ENCODE measurements at regions not wholly inside any gene's neighbourhood (a gene's known extent, or its start where the extent isn't known, plus 50 kb on each side); places are given as distances from the start of the nearest gene placed in this dataset.

DNA sequence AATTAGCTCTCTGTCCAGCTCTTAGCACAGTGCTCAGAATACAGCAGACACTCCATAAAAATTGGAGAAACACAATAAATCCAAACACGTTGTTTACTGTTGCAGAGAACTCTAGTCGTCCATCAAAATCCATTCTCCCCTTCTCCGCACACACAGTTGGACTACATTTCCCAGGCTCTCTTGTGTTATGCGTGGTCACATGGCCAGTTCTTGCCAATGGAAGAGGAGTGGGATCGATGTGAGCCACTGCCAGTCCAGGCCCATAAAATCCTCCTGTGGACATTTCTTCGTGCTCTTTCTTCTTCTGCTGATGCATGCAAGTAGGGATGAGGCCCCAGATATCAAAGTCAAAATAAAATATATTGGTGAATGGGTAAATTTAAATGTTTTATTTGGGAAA lies 114.3 kb upstream of the FMN2 start:
- intact Hi-C loops (cut with DNase I), result no loop called here
- no peak for ATAC-seq
- H3K27ac ChIP-seq, result no peak overlapping the region
- H3K9me3 ChIP-seq, result peaks cover 4% of the 10 kb centered on the region
- WGBS, 3 donors, result 83 to 85% (median 84%) methylated on average over 6 of the region's 6 CpGs
- no peak for DNase-seq
- TF ChIP-seq, protein P1, sequence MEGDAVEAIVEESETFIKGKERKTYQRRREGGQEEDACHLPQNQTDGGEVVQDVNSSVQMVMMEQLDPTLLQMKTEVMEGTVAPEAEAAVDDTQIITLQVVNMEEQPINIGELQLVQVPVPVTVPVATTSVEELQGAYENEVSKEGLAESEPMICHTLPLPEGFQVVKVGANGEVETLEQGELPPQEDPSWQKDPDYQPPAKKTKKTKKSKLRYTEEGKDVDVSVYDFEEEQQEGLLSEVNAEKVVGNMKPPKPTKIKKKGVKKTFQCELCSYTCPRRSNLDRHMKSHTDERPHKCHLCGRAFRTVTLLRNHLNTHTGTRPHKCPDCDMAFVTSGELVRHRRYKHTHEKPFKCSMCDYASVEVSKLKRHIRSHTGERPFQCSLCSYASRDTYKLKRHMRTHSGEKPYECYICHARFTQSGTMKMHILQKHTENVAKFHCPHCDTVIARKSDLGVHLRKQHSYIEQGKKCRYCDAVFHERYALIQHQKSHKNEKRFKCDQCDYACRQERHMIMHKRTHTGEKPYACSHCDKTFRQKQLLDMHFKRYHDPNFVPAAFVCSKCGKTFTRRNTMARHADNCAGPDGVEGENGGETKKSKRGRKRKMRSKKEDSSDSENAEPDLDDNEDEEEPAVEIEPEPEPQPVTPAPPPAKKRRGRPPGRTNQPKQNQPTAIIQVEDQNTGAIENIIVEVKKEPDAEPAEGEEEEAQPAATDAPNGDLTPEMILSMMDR (IDR thresholded peaks at IDR 0.05), result no peak
- H3K4me1 ChIP-seq, result no peaks in the 10 kb centered on the region
- H3K36me3 ChIP-seq (ENCODE audit: insufficient read depth in 1 of 2, low read depth in 1 of 2), result no peaks in the 10 kb centered on the region
- H3K4me3 ChIP-seq, result no peak overlapping the region
- no peaks in the 10 kb centered on the region for H3K27me3 ChIP-seq (ENCODE audit: insufficient read depth in 3 of 3, low read length in 2 of 3)

DNA sequence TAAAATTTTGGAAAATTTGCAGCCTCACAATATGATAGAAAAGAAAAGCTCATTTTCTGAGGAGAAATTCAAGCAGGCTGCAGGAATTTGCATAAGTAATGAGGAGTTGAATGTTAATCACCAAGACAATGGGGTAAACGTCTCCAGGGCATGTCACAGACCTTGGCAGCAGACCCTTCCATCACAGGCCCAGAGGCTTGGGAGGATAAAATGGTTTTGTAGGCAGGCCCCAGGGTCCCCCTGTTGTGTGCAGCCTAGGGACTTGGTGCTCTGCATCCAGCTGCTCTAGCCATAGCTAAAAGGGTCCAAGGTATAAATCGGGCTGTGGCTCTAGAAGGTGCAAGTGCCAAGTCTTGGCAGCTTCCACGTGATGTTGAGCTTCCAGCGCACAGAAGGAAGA lies 112.2 kb upstream of the FMN2 start:
- no peaks in the 10 kb centered on the region for H3K27me3 ChIP-seq (ENCODE audit: insufficient read depth in 3 of 3, low read length in 2 of 3)
- TF ChIP-seq, protein P1 (IDR thresholded peaks at IDR 0.05), result no peak
- ATAC-seq (no peak), DNase-seq (no peak)
- H3K4me3 ChIP-seq, result no peak overlapping the region
- no peaks in the 10 kb centered on the region for H3K36me3 ChIP-seq (ENCODE audit: insufficient read depth in 1 of 2, low read depth in 1 of 2)
- intact Hi-C loops (cut with DNase I), result no loop called here
- H3K4me1 ChIP-seq, result no peaks in the 10 kb centered on the region
- H3K9me3 ChIP-seq, result peaks cover 4% of the 10 kb centered on the region
- no peak overlapping the region for H3K27ac ChIP-seq
- WGBS, 3 donors, result 71 to 82% (median 73%) methylated on average over 4 of the region's 4 CpGs

DNA sequence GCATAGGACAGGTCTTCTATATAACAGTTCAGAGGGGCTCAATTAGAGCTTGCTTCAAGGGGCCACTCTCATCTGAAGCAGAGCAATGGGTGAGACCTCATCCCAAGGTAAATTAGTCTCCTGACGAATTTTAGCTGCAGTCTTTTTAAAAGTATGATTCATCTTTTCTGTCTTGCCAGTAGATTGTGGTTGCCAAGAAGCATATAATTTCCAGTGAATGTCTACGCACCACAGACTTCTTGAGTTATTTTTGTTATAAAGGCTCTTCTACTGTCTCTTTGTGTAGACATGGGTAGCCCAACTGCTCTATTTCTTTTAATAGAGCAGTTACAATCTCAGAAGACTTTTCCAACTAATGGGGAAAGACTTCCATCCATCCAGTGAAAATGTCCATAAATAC lies 108.9 kb upstream of the FMN2 start:
- ATAC-seq (no peak), DNase-seq (no peak)
- no peaks in the 10 kb centered on the region for H3K36me3 ChIP-seq (ENCODE audit: insufficient read depth in 1 of 2, low read depth in 1 of 2)
- H3K9me3 ChIP-seq, result peaks cover 4% of the 10 kb centered on the region
- H3K4me1 ChIP-seq, result no peaks in the 10 kb centered on the region
- TF ChIP-seq, protein P1 (IDR thresholded peaks at IDR 0.05), result no peak
- H3K27me3 ChIP-seq (ENCODE audit: insufficient read depth in 3 of 3, low read length in 2 of 3), result no peaks in the 10 kb centered on the region
- 48 to 70% (median 55%) methylated on average over 2 of the region's 2 CpGs for WGBS, 3 donors
- H3K4me3 ChIP-seq, result no peak overlapping the region
- H3K27ac ChIP-seq, result no peak overlapping the region
- intact Hi-C loops (cut with DNase I), result no loop called here

DNA sequence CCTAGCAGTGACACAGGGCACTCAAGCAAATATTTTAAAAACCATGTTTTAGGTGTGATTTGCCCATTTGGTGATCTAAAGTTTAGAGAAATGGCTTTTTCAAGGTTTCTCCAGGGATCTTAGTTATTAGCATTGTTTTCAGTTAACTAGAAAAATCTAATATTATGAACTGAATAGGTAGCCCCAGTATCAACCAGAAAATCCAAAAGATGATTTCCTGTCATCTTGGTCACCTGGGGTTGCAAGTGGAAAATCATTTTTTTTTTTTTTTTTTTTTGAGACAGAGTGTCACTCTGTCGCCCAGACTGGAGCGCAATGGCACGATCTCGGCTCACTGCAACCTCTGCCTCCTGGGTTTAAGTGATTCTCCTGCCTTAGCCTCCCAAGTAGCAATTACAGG lies 106.6 kb upstream of the FMN2 start:
- Histone ChIP-seq H3K27me3 (ENCODE audit: insufficient read depth in 3 of 3, low read length in 2 of 3) (no peaks in the 10 kb centered on the region), H3K27ac (no peak overlapping the region), H3K36me3 (ENCODE audit: insufficient read depth in 1 of 2, low read depth in 1 of 2) (no peaks in the 10 kb centered on the region), H3K9me3 (no peaks in the 10 kb centered on the region), H3K4me3 (no peak overlapping the region), H3K4me1 (no peaks in the 10 kb centered on the region)
- ATAC-seq (no peak), DNase-seq (no peak)
- intact Hi-C loops (cut with DNase I), result no loop called here
- TF ChIP-seq, protein P1 (IDR thresholded peaks at IDR 0.05), result no peak
- WGBS, 3 donors, result 81 to 100% (median 97%) methylated on average over 4 of the region's 4 CpGs

DNA sequence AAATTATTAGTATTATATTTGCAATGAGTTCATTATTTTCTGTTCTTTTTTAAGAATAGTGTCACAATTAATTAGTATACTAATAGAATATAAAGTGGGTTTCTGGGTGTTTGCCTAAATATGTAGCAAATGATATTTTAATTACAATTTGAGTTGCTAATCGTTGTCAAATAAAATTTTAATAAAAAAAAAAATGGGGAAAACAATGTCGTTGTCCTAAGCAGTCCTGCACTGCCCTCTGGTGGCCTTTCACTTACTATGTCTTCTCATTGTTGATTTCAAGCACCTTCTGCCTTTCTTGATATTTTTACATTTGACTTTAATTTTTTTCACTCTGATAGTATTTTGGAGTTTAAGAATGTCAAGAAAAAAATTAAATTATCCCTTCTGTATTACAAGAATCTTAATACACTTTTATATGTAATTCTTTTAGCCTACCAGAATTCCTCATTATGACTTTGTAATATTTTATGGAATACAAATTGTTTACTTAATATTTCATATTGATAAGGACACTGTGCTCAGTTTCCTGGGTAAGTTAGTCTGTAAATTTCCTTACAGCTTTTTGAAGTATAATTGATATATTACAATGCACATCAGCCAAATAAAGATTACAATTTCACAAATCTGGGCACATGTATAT lies 104.5 kb upstream of the FMN2 start:
- Histone ChIP-seq H3K27ac (no peak overlapping the region), H3K4me1 (no peaks in the 10 kb centered on the region), H3K9me3 (no peaks in the 10 kb centered on the region), H3K36me3 (ENCODE audit: insufficient read depth in 1 of 2, low read depth in 1 of 2) (no peaks in the 10 kb centered on the region), H3K27me3 (ENCODE audit: insufficient read depth in 3 of 3, low read length in 2 of 3) (no peaks in the 10 kb centered on the region), H3K4me3 (no peak overlapping the region)
- intact Hi-C loops (cut with DNase I), result no loop called here
- 0 to 4% (median 1%) methylated on average over 2 of the region's 2 CpGs for WGBS, 3 donors
- DNase-seq (no peak), ATAC-seq (no peak)
- TF ChIP-seq, protein P1 (IDR thresholded peaks at IDR 0.05), result peak; percentile 54
